ENCODE measurements at regions not wholly inside any gene's neighbourhood (a gene's known extent, or its start where the extent isn't known, plus 50 kb on each side); places are given as distances from the start of the nearest gene placed in this dataset.

- no peak for DNase-seq (ENCODE audit: low read depth in 2 of 3, low spot score in 2 of 3)
Measured at GRCh38 chr12:97316321-97316720, 146.3 kb upstream of the RMST start.

- DNase-seq (ENCODE audit: low read depth in 2 of 3, low spot score in 2 of 3) = no peak
Measured at GRCh38 chr12:97321621-97322020, 141.0 kb upstream of the RMST start.

GRCh38 chr12:97322388-97322787, 140.2 kb upstream of the RMST start:
- DNase-seq (ENCODE audit: low read depth in 2 of 3, low spot score in 2 of 3) = no peak

- no peak for DNase-seq (ENCODE audit: low read depth in 2 of 3, low spot score in 2 of 3)
Measured at GRCh38 chr12:97323154-97323553, 139.4 kb upstream of the RMST start.

- DNase-seq (ENCODE audit: low read depth in 2 of 3, low spot score in 2 of 3) = no peak
Measured at GRCh38 chr12:97324471-97324870, 138.1 kb upstream of the RMST start.

- no peak for DNase-seq (ENCODE audit: low read depth in 2 of 3, low spot score in 2 of 3)
Measured at GRCh38 chr12:97335115-97335514, 127.5 kb upstream of the RMST start.

GRCh38 chr12:97336900-97337751, 125.5 kb upstream of the RMST start:
- DNase-seq (ENCODE audit: low read depth in 2 of 3, low spot score in 2 of 3) = no peak

- DNase-seq (ENCODE audit: low read depth in 2 of 3, low spot score in 2 of 3) = no peak
Measured at GRCh38 chr12:97342130-97342529, 120.5 kb upstream of the RMST start.

- no peak for DNase-seq (ENCODE audit: low read depth in 2 of 3, low spot score in 2 of 3)
Measured at GRCh38 chr12:97347956-97348355, 114.6 kb upstream of the RMST start.

GRCh38 chr12:97358361-97358760, 104.2 kb upstream of the RMST start:
- no peak for DNase-seq (ENCODE audit: low read depth in 2 of 3, low spot score in 2 of 3)

- DNase-seq (ENCODE audit: low read depth in 2 of 3, low spot score in 2 of 3) = no peak
Measured at GRCh38 chr12:97359021-97359690, 103.4 kb upstream of the RMST start.

- no peak for DNase-seq (ENCODE audit: low read depth in 2 of 3, low spot score in 2 of 3)
Measured at GRCh38 chr12:97363693-97364092, 98.9 kb upstream of the RMST start.

GRCh38 chr12:97368462-97369163, 94.0 kb upstream of the RMST start:
- no peak for DNase-seq (ENCODE audit: low read depth in 2 of 3, low spot score in 2 of 3)

GRCh38 chr12:97375310-97375709, 87.3 kb upstream of the RMST start:
- DNase-seq (ENCODE audit: low read depth in 2 of 3, low spot score in 2 of 3) = no peak

- no peak for DNase-seq (ENCODE audit: low read depth in 2 of 3, low spot score in 2 of 3)
Measured at GRCh38 chr12:97380440-97380839, 82.2 kb upstream of the RMST start.

- DNase-seq (ENCODE audit: low read depth in 2 of 3, low spot score in 2 of 3) = no peak
Measured at GRCh38 chr12:97385121-97385520, 77.5 kb upstream of the RMST start.

- DNase-seq (ENCODE audit: low read depth in 2 of 3, low spot score in 2 of 3) = no peak
Measured at GRCh38 chr12:97386133-97386581, 76.4 kb upstream of the RMST start.

GRCh38 chr12:97387844-97388243, 74.8 kb upstream of the RMST start:
- no peak for DNase-seq (ENCODE audit: low read depth in 2 of 3, low spot score in 2 of 3)

- DNase-seq (ENCODE audit: low read depth in 2 of 3, low spot score in 2 of 3) = no peak
Measured at GRCh38 chr12:97394657-97395056, 67.9 kb upstream of the RMST start.

GRCh38 chr12:97397008-97397407, 65.6 kb upstream of the RMST start:
- DNase-seq (ENCODE audit: low read depth in 2 of 3, low spot score in 2 of 3) = no peak

GRCh38 chr12:97398704-97399103, 63.9 kb upstream of the RMST start:
- no peak for DNase-seq (ENCODE audit: low read depth in 2 of 3, low spot score in 2 of 3)

GRCh38 chr12:97404093-97404492, 58.5 kb upstream of the RMST start:
- no peak for DNase-seq (ENCODE audit: low read depth in 2 of 3, low spot score in 2 of 3)

Data from hematopoietic multipotent progenitor cell (in vitro differentiated cells).